HepG2 (cell line): ENCODE measurements at regions not wholly inside any gene's neighbourhood (a gene's known extent, or its start where the extent isn't known, plus 50 kb on each side); places are given as distances from the start of the nearest gene placed in this dataset.
A peak's percentile ranks its signal among the peaks of the same experiment; 100 is the strongest.

Source experiments
- DRAP1 ChIP-seq: IDR thresholded peaks from 2 replicates; pipeline ENCODE4 v1.6.1; 2016; ENCODE audit warnings: missing genetic modification reagents, missing compliant biosample characterization
- HMGA1 ChIP-seq: sonication (generic); formaldehyde crosslinking; conservative IDR thresholded peaks from 2 replicates; pipeline ENCODE4 v1.4.0; 2020; ENCODE audit warnings: missing genetic modification reagents
- MAFF ChIP-seq: IDR thresholded peaks from 2 replicates; pipeline ENCODE4 v1.6.1; 2011; ENCODE audit warnings: low read depth, low read length, improper control_type of control experiment
- MEF2D ChIP-seq: sonication (generic); formaldehyde crosslinking; IDR thresholded peaks from 2 replicates; pipeline ENCODE4 v1.5.1; 2020; ENCODE audit warnings: mild to moderate bottlenecking, missing genetic modification reagents
- MEIS1 ChIP-seq: sonication (generic); formaldehyde crosslinking; IDR thresholded peaks from 2 replicates; pipeline ENCODE4 v1.9.0; 2021; ENCODE audit warnings: mild to moderate bottlenecking, missing genetic modification reagents, moderate library complexity, borderline replicate concordance
- MXD1 ChIP-seq: sonication (generic); formaldehyde crosslinking; IDR thresholded peaks from 2 replicates; pipeline ENCODE4 v1.4.0; 2020; ENCODE audit warnings: mild to moderate bottlenecking, missing genetic modification reagents
- NFE2L1 ChIP-seq: sonication (generic); formaldehyde crosslinking; IDR thresholded peaks from 2 replicates; pipeline ENCODE4 v1.4.0; 2020; ENCODE audit warnings: missing genetic modification reagents, mild to moderate bottlenecking, borderline replicate concordance
- NFE2L2 ChIP-seq: fragments of 150-350 bp; IDR thresholded peaks from 2 replicates; pipeline ENCODE4 v1.6.1; 2014; ENCODE audit warnings: low read length
- NFKB2 ChIP-seq: sonication (generic); formaldehyde crosslinking; IDR thresholded peaks from 2 replicates; pipeline ENCODE4 v1.4.0; 2020; ENCODE audit warnings: missing genetic modification reagents, borderline replicate concordance
- SP1 ChIP-seq, 2 experiments: fragments of 450-650 bp in 1 of 2; sonication (generic) in 1 of 2; formaldehyde crosslinking in 1 of 2; IDR thresholded peaks; 2 replicates each; pipeline versions ENCODE4 v1.4.0 to v1.6.1; 2016 to 2020; ENCODE audit warnings: missing genetic modification reagents in 1 of 2
- SYNCRIP ChIP-seq: fragments of 200-400 bp; formaldehyde crosslinking; IDR thresholded peaks from 2 replicates; pipeline ENCODE4 v1.6.1; 2018; ENCODE audit warnings: mild to moderate bottlenecking, low read depth, low read length; ENCODE audit not compliant: insufficient read depth
- TFDP2 ChIP-seq: sonication (generic); formaldehyde crosslinking; IDR thresholded peaks from 2 replicates; pipeline ENCODE4 v1.4.0; 2020; ENCODE audit warnings: missing genetic modification reagents
- U2AF2 ChIP-seq: fragments of 200-400 bp; formaldehyde crosslinking; IDR thresholded peaks from 2 replicates; pipeline ENCODE4 v1.6.1; 2017; ENCODE audit warnings: low read depth, mild to moderate bottlenecking, low read length
- ZBTB10 ChIP-seq: sonication (generic); formaldehyde crosslinking; IDR thresholded peaks from 2 replicates; pipeline ENCODE4 v1.4.0; 2020; ENCODE audit warnings: missing genetic modification reagents, borderline replicate concordance
- ZBTB46 ChIP-seq: sonication (generic); formaldehyde crosslinking; IDR thresholded peaks from 2 replicates; pipeline ENCODE4 v1.4.0; 2020; ENCODE audit warnings: mild to moderate bottlenecking, missing genetic modification reagents, borderline replicate concordance
- ZNF205 ChIP-seq: IDR thresholded peaks from 2 replicates; pipeline ENCODE4 v1.6.1; 2018; ENCODE audit warnings: missing biosample characterization, missing genetic modification reagents
- ZNF550 ChIP-seq: sonication (generic); formaldehyde crosslinking; IDR thresholded peaks from 2 replicates; pipeline ENCODE4 v1.4.0; 2020; ENCODE audit warnings: mild to moderate bottlenecking, missing genetic modification reagents, borderline replicate concordance
- ZNF556 ChIP-seq: sonication (generic); formaldehyde crosslinking; IDR thresholded peaks from 2 replicates; pipeline ENCODE4 v1.4.0; 2020; ENCODE audit warnings: mild to moderate bottlenecking, missing genetic modification reagents, borderline replicate concordance
- ZNF704 ChIP-seq: sonication (generic); formaldehyde crosslinking; IDR thresholded peaks from 2 replicates; pipeline ENCODE4 v1.8.1; 2023; ENCODE audit warnings: mild to moderate bottlenecking, inconsistent platforms, moderate library complexity, missing genetic modification reagents, borderline replicate concordance

- TF ChIP-seq ZBTB10 (peak; percentile 15; the same call in 1 of the 2 replicates), ZBTB46 (CRISPR knock-in tag) (no peak), SYNCRIP (no peak), U2AF2 (0 out of 2 replicates have a peak, but pooled peaks have one; percentile 53), HMGA1 (CRISPR knock-in tag) (no peak), DRAP1 (CRISPR knock-in tag) (peak; percentile 38), ZNF704 (CRISPR knock-in tag) (no peak), MAFF (peak; percentile 75; the same call in 1 of the 2 replicates), NFKB2 (CRISPR knock-in tag) (peak; percentile 25; the same call in 1 of the 2 replicates), MXD1 (CRISPR knock-in tag) (peak; percentile 57; the same call in 1 of the 2 replicates), MEIS1 (CRISPR knock-in tag) (no peak), ZNF556 (CRISPR knock-in tag) (no peak), TFDP2 (0 out of 2 replicates have a peak, but pooled peaks have one; percentile 30), NFE2L2 (peak; percentile 90), ZNF550 (CRISPR knock-in tag) (0 out of 2 replicates have a peak, but pooled peaks have one; percentile 67), NFE2L1 (peak; percentile 95), ZNF205 (CRISPR knock-in tag) (peak; percentile 36; the same call in 1 of the 2 replicates), SP1 (IDR thresholded peaks at IDR 0.05) (no peak), SP1 (CRISPR knock-in tag; IDR thresholded peaks at IDR 0.05) (no peak; the same call in 1 of the 2 replicates), MEF2D (CRISPR knock-in tag) (peak; percentile 72; the same call in 1 of the 2 replicates)
Measured at GRCh38 chr10:78972160-78972946, 96.4 kb upstream of the ZMIZ1 start (continued).
